Prostate gland (tissue), 2 donors: ENCODE measurements at regions not wholly inside any gene's neighbourhood (a gene's known extent, or its start where the extent isn't known, plus 50 kb on each side); places are given as distances from the start of the nearest gene placed in this dataset.

Experiments used
- DNase-seq: peaks from one replicate; pipeline ENCODE4 v3.0.0-alpha.2; 2019; ENCODE audit warnings: low spot score
- H3K27ac ChIP-seq, 2 donors: fragments of 200-600 bp; sonication (generic); 2 replicates each; pipeline ENCODE4 v1.5.1; 2017 to 2019
- H3K27me3 ChIP-seq: fragments of 200-600 bp; sonication (generic); replicated peaks from 2 replicates; pipeline ENCODE4 v1.5.1; 2019; ENCODE audit not compliant: insufficient read depth
- H3K36me3 ChIP-seq, 2 donors: fragments of 200-600 bp; sonication (generic); 1 replicate in 1 of 2; 2 replicates in 1 of 2; pipeline versions ENCODE4 v1.5.1 to v1.8.1; 2017 to 2019
- H3K4me1 ChIP-seq: fragments of 200-600 bp; sonication (generic); replicated peaks from 2 replicates; pipeline ENCODE4 v1.5.1; 2019
- H3K4me3 ChIP-seq, 2 donors: fragments of 200-600 bp; sonication (generic); 2 replicates each; pipeline ENCODE4 v1.5.1; 2017 to 2019
- H3K9me3 ChIP-seq: fragments of 200-600 bp; sonication (generic); 2 replicates; pipeline ENCODE4 v1.5.1; 2017
- POLR2A ChIP-seq: fragments of 450-650 bp; IDR thresholded peaks from one replicate; pipeline ENCODE4 v1.6.1; 2016; ENCODE audit warnings: antibody characterized with exemption, mild to moderate bottlenecking
- POLR2AphosphoS5 ChIP-seq: sonication (generic); formaldehyde crosslinking; IDR thresholded peaks from one replicate; pipeline ENCODE4 v1.6.1; 2017; ENCODE audit warnings: antibody characterized with exemption
- WGBS: methylation state at CpG from one replicate; pipeline ENCODE4 v1.1.5; 2018; 5-methylcytosine and 5-hydroxymethylcytosine counted together
- intact Hi-C: fragments of 100-400 bp; cut with DNase I; formaldehyde crosslinking; loops from one replicate; pipeline ENCODE4 v1.14.2; 2022
- TF ChIP-seq, protein P1 (sequence below), 4 experiments: fragments of 200-600 bp in 2 of 4; fragments of 450-650 bp in 2 of 4; sonication (generic) in 2 of 4; IDR thresholded peaks; 1 replicate in 3 of 4; 2 replicates in 1 of 4; pipeline ENCODE4 v1.5.1; 2016 to 2019; ENCODE audit warnings: antibody characterized with exemption in 4 of 4, mild to moderate bottlenecking in 2 of 4, moderate library complexity in 2 of 4

DNA sequence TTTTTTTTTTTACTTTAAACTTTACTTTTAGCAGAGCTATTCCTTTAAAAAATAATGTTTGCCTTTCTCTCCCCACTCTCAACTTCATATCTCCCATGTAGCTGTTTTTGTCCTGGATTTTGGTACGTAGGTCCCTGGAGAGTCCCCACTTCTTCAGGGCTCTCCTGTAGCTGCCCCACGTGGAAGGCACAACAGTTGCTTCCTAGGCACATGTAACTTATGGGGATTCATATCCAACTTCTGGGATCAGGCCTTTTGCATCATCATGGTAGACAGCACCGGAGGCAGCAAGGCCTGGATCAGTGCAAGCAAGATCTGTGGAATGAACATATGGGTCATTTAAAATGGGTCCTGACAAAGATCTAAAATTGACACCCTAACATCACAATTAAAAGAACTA is 95.7 kb downstream of the ACAA2 start:
- WGBS = 87% methylated on average over 3 of the region's 3 CpGs
- Histone ChIP-seq H3K4me3 (no peak overlapping the region), H3K27me3 (no peaks in the 10 kb centered on the region), H3K4me1 (no peaks in the 10 kb centered on the region), H3K27ac (no peak overlapping the region), H3K36me3 (no peaks in the 10 kb centered on the region), H3K9me3 (no peaks in the 10 kb centered on the region)
- no peak for DNase-seq
- intact Hi-C loops = no loop called here
- TF ChIP-seq, protein P1, sequence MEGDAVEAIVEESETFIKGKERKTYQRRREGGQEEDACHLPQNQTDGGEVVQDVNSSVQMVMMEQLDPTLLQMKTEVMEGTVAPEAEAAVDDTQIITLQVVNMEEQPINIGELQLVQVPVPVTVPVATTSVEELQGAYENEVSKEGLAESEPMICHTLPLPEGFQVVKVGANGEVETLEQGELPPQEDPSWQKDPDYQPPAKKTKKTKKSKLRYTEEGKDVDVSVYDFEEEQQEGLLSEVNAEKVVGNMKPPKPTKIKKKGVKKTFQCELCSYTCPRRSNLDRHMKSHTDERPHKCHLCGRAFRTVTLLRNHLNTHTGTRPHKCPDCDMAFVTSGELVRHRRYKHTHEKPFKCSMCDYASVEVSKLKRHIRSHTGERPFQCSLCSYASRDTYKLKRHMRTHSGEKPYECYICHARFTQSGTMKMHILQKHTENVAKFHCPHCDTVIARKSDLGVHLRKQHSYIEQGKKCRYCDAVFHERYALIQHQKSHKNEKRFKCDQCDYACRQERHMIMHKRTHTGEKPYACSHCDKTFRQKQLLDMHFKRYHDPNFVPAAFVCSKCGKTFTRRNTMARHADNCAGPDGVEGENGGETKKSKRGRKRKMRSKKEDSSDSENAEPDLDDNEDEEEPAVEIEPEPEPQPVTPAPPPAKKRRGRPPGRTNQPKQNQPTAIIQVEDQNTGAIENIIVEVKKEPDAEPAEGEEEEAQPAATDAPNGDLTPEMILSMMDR (IDR thresholded peaks at IDR 0.05) = no peak
- TF ChIP-seq POLR2AphosphoS5 (no peak), POLR2A (no peak)

DNA sequence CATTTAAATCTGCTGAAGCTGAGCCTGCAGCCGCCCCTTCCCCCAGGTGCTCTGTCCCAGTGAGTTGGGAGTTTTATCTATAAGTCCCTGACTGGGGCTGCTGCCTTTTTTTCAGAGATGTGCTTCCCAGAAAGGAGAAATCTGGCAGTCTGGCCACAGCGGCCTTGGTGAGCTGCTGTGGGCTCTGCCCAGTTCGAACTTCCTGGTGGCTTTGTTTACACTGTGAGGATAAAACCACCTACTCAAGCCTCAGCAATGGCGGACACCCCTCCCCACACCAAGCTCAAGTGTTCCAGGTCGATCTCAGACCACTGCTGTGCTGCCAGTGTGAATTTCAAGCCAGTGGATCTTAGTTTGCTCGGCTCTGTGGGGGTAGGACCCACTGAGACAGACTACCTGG is 97.3 kb downstream of the ACAA2 start:
- Histone ChIP-seq H3K4me3 (no peak overlapping the region), H3K4me1 (no peaks in the 10 kb centered on the region), H3K27ac (no peak overlapping the region), H3K36me3 (no peaks in the 10 kb centered on the region), H3K9me3 (no peaks in the 10 kb centered on the region), H3K27me3 (no peaks in the 10 kb centered on the region)
- WGBS = 72% methylated on average over 6 of the region's 6 CpGs
- no peak for DNase-seq
- intact Hi-C loops = no loop called here
- no peak for TF ChIP-seq POLR2A
- TF ChIP-seq POLR2AphosphoS5 = no peak
- TF ChIP-seq, protein P1 (IDR thresholded peaks at IDR 0.05) = no peak

DNA sequence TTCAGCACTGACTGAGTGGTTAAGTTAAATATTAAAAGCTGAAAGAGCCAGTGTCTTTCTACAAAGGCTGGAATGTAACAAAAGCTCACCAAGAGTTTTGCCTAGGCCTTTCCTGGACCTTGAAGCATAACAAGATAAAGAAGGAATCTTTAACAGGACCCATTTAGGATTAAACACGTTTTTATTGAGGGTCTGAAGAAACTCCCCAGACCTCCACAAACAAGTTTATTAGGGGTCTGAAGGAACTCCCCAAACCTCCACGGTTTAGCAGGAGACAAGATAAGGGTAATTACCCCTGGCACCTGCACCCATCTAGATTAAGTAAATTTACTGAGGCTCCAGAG is 104.0 kb downstream of the ACAA2 start:
- Histone ChIP-seq H3K27me3 (no peaks in the 10 kb centered on the region), H3K4me1 (no peaks in the 10 kb centered on the region), H3K9me3 (no peaks in the 10 kb centered on the region), H3K36me3 (no peaks in the 10 kb centered on the region), H3K4me3 (no peak overlapping the region), H3K27ac (no peak overlapping the region)
- 36% methylated on average over 2 of the region's 2 CpGs for WGBS
- TF ChIP-seq, protein P1 (IDR thresholded peaks at IDR 0.05) = no peak
- TF ChIP-seq POLR2A (no peak), POLR2AphosphoS5 (no peak)
- no peak for DNase-seq
- intact Hi-C loops = no loop called here

DNA sequence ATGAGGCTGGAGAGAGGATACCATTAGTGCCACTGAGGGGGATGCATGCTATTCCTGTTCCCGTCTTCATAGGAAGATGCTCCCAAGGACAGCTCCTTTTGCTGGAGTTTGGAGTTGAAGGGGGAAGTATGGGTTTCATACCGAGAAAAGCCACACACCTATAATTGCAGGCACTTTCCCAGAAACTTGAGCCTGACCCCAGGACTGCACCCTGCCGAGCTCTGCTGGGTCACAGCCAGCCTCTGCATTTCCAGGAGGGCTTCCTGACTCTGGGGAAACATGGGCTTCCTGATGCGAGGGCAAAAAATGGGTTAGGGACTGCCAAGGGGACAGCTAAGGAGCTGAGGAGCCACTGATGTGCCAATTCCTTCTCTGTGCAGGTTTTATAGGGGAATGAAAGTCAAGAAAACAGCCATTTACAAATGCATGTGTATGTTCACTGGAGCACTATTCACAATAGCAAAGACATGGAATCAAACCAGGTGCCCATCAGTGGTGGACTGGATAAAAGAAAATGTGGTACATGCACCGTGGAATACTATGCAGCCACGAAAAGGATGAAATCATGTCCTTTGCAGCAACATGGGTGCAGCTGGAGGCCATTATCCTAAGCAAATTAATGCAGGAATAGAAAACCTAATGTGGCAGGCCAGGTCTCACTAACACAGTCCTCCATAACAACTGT is 104.5 kb downstream of the ACAA2 start:
- intact Hi-C loops = no loop called here
- 83% methylated on average over 6 of the region's 6 CpGs for WGBS
- no peak overlapping the region for H3K4me3 ChIP-seq

DNA sequence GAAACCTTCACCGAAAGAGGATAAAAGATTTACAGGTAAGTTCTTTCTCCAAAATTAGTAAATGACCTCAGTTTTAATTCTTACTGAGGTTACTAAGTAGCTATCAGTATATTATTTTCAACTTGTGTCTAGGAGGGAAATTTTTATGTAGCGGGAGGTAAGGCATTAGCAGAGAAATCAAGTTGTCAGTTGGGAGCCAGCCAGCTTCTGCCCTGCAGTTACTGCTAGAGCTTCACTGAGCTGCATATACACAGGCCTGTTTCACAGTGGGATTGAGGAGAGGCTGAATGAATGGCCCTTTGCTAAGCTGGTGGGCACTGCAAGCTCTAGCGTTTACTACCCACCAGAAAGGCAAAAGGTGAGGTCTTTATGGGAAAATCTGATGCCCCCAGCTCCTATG is 105.7 kb downstream of the ACAA2 start:
- no peaks in the 10 kb centered on the region for H3K4me1 ChIP-seq
- no peaks in the 10 kb centered on the region for H3K36me3 ChIP-seq
- no peak for DNase-seq
- H3K27me3 ChIP-seq = no peaks in the 10 kb centered on the region
- TF ChIP-seq POLR2AphosphoS5 (no peak), POLR2A (no peak)
- TF ChIP-seq, protein P1 (IDR thresholded peaks at IDR 0.05) = no peak
- 80% methylated on average over 3 of the region's 3 CpGs for WGBS
- no peak overlapping the region for H3K27ac ChIP-seq
- intact Hi-C loops = no loop called here
- no peaks in the 10 kb centered on the region for H3K9me3 ChIP-seq
- H3K4me3 ChIP-seq = no peak overlapping the region

More for the DNA sequence above, 104.5 kb downstream of the ACAA2 start:
- no peak for TF ChIP-seq POLR2A
- TF ChIP-seq, protein P1 (IDR thresholded peaks at IDR 0.05) = no peak
- no peak for TF ChIP-seq POLR2AphosphoS5
- no peak overlapping the region for H3K27ac ChIP-seq
- H3K9me3 ChIP-seq = no peaks in the 10 kb centered on the region
- no peak for DNase-seq
- H3K4me1 ChIP-seq = no peaks in the 10 kb centered on the region
- no peaks in the 10 kb centered on the region for H3K27me3 ChIP-seq
- no peaks in the 10 kb centered on the region for H3K36me3 ChIP-seq
